DND-41 (cell line): ENCODE measurements at regions not wholly inside any gene's neighbourhood (a gene's known extent, or its start where the extent isn't known, plus 50 kb on each side); places are given as distances from the start of the nearest gene placed in this dataset.

Experiments
- ATAC-seq: fragments of 200-7000 bp; cut with Tn5 transposase; 3 replicates; pipeline ENCODE4 v1.9.1; 2021; ENCODE audit warnings: low read depth; ENCODE audit not compliant: insufficient read depth
- DNase-seq: peaks from one replicate; pipeline ENCODE4 v3.0.0-alpha.2; 2020
- H2AFZ ChIP-seq: 2 replicates; pipeline ENCODE4 v1.6.0; 2012; ENCODE audit warnings: low read depth, low read length
- H3K27ac ChIP-seq: 2 replicates; pipeline ENCODE4 v1.5.1; 2012; ENCODE audit warnings: low read length, inconsistent platforms
- H3K27me3 ChIP-seq: fragments of 200-600 bp; sonication (generic); 2 replicates; pipeline ENCODE4 v1.6.0; 2012; ENCODE audit warnings: low read length, mild to moderate bottlenecking, inconsistent platforms; ENCODE audit not compliant: insufficient read depth, poor library complexity
- H3K36me3 ChIP-seq: 2 replicates; pipeline ENCODE4 v1.5.1; 2012; ENCODE audit warnings: low read length, inconsistent platforms; ENCODE audit not compliant: insufficient read depth
- H3K4me1 ChIP-seq: 2 replicates; pipeline ENCODE4 v1.5.1; 2012; ENCODE audit warnings: mild to moderate bottlenecking, low read length; ENCODE audit not compliant: insufficient read depth
- H3K4me2 ChIP-seq: 2 replicates; pipeline ENCODE4 v1.6.0; 2012; ENCODE audit warnings: mild to moderate bottlenecking, moderate library complexity, low read length, inconsistent platforms; ENCODE audit not compliant: insufficient read depth
- H3K4me3 ChIP-seq, 2 experiments: fragments of 200-600 bp in 1 of 2; shearing (Covaris generic) in 1 of 2; 2 replicates each; pipeline ENCODE4 v1.5.1; 2012 to 2016; ENCODE audit warnings: inconsistent platforms in 2 of 2, low read length in 2 of 2, mild to moderate bottlenecking in 2 of 2, low read depth in 1 of 2, moderate library complexity in 1 of 2
- H3K79me2 ChIP-seq: 2 replicates; pipeline ENCODE4 v1.6.0; 2012; ENCODE audit warnings: low read length, inconsistent platforms; ENCODE audit not compliant: insufficient read depth
- H3K9ac ChIP-seq: 2 replicates; pipeline ENCODE4 v1.6.0; 2012; ENCODE audit warnings: low read depth, mild to moderate bottlenecking, inconsistent platforms, low read length, moderate library complexity
- H3K9me3 ChIP-seq: 2 replicates; pipeline ENCODE4 v1.5.1; 2012; ENCODE audit warnings: low read length, moderate library complexity, mild to moderate bottlenecking, inconsistent platforms; ENCODE audit not compliant: insufficient read depth, severe bottlenecking
- H4K20me1 ChIP-seq: 2 replicates; pipeline ENCODE4 v1.6.0; 2012; ENCODE audit warnings: low read length; ENCODE audit not compliant: insufficient read depth
- CTCF ChIP-seq: IDR thresholded peaks from 2 replicates; pipeline ENCODE4 v1.5.1; 2012; ENCODE audit warnings: borderline replicate concordance, low read length, moderate library complexity, mild to moderate bottlenecking; ENCODE audit not compliant: poor library complexity, severe bottlenecking; ENCODE audit errors: extremely low read depth
- EZH2 ChIP-seq: IDR thresholded peaks from 3 replicates; pipeline ENCODE4 v1.6.1; 2012; ENCODE audit warnings: borderline replicate concordance, low read depth, mild to moderate bottlenecking, moderate library complexity, low read length, inconsistent platforms; ENCODE audit not compliant: severe bottlenecking

GRCh38 chr9:134555094-134555650 is 86.4 kb upstream of the COL5A1 start:
- TF ChIP-seq CTCF, result no peak
- TF ChIP-seq EZH2, result no peak
- ATAC-seq (no peak), DNase-seq (no peak)
- no peaks in the 10 kb centered on the region for H3K27me3 ChIP-seq
- no peaks in the 10 kb centered on the region for H3K79me2 ChIP-seq
- H3K9ac ChIP-seq, result no peak overlapping the region
- no peak overlapping the region for H3K27ac ChIP-seq
- H3K36me3 ChIP-seq, result no peaks in the 10 kb centered on the region
- no peak overlapping the region for H3K4me3 ChIP-seq
- H3K9me3 ChIP-seq, result no peaks in the 10 kb centered on the region
- H2AFZ ChIP-seq, result no peak overlapping the region
- H3K4me1 ChIP-seq, result no peaks in the 10 kb centered on the region
- no peaks in the 10 kb centered on the region for H4K20me1 ChIP-seq
- H3K4me2 ChIP-seq, result no peak overlapping the region

DNA sequence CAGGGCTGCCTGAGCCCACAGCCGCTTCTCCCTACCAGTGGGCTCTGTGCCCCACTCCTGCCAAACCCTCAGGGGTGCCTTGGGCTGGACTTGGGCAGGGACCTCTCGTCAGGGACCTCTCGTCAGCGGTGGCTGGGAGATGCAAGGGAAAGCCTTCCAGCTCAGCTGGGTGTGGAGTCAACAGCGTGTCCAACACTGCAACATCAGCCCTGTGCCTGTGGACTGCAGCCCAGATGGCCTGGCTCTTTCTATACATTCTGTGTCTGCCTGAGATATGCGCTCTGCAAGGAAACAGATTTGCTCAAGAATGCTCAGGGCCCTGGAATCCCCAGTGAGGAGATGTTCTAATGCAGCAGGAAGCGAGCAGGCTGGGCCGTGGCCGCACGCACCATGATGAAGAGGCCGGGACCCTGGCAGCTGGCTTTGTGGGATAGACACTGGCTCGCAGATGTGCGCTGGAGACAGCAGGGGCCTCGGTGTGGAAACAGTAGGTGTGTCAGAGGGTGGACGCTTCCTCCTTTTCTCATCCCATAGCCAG is 85.0 kb upstream of the COL5A1 start:
- ATAC-seq, result no peak
- no peak overlapping the region for H3K9ac ChIP-seq
- TF ChIP-seq CTCF (no peak), EZH2 (no peak)
- no peak overlapping the region for H2AFZ ChIP-seq
- no peaks in the 10 kb centered on the region for H3K9me3 ChIP-seq
- no peaks in the 10 kb centered on the region for H3K27me3 ChIP-seq
- H3K27ac ChIP-seq, result no peak overlapping the region
- H3K4me2 ChIP-seq, result no peak overlapping the region
- no peaks in the 10 kb centered on the region for H3K36me3 ChIP-seq
- no peaks in the 10 kb centered on the region for H3K79me2 ChIP-seq
- H3K4me1 ChIP-seq, result no peaks in the 10 kb centered on the region
- H3K4me3 ChIP-seq, result no peak overlapping the region
- no peaks in the 10 kb centered on the region for H4K20me1 ChIP-seq
- no peak for DNase-seq

DNA sequence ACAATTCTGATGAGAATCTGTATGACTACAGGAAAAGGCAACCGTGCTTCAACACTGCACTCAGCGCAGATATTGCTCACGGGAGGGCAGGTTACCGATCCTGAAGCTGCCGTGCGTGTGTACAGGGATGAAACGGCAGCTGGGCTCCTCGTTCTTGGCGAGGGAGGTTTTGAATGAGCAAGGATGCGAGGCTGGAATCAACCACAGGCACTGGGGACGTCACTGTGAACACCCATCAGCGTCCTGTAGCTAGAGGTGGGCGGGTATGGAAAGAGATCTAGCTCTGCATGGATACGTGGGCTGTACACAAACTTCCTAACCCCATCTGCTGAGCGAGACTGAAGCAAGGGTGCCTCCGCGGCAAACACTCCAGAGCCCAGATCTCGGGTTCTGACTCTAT is 84.3 kb upstream of the COL5A1 start:
- TF ChIP-seq EZH2, result no peak
- TF ChIP-seq CTCF, result no peak
- Histone ChIP-seq H3K9ac (no peak overlapping the region), H3K79me2 (no peaks in the 10 kb centered on the region), H3K4me1 (no peaks in the 10 kb centered on the region), H3K4me3 (no peak overlapping the region), H3K4me2 (no peak overlapping the region), H3K27me3 (no peaks in the 10 kb centered on the region), H3K27ac (no peak overlapping the region), H3K9me3 (no peaks in the 10 kb centered on the region), H4K20me1 (no peaks in the 10 kb centered on the region), H2AFZ (no peak overlapping the region), H3K36me3 (no peaks in the 10 kb centered on the region)
- ATAC-seq (no peak), DNase-seq (no peak)
